HFFc6 (cell line): ENCODE measurements at regions not wholly inside any gene's neighbourhood (a gene's known extent, or its start where the extent isn't known, plus 50 kb on each side); places are given as distances from the start of the nearest gene placed in this dataset.

Experiments used
- DNase-seq: peaks from one replicate; pipeline ENCODE4 v3.0.0-alpha.2; 2018
- H3K27ac Mint-ChIP-seq: 2 replicates; pipeline ENCODE4 v1.8.0; 2020; ENCODE audit warnings: mild to moderate bottlenecking, mixed read lengths
- H3K27me3 Mint-ChIP-seq: 2 replicates; pipeline ENCODE4 v1.8.0; 2021; ENCODE audit warnings: mild to moderate bottlenecking, moderate library complexity, mixed read lengths; ENCODE audit not compliant: insufficient read depth
- H3K36me3 Mint-ChIP-seq: 2 replicates; pipeline ENCODE4 v1.8.0; 2021; ENCODE audit warnings: low read depth, mixed read lengths
- H3K4me1 Mint-ChIP-seq: 2 replicates; pipeline ENCODE4 v1.8.0; 2020; ENCODE audit warnings: low read depth, mixed read lengths
- H3K4me3 Mint-ChIP-seq: 2 replicates; pipeline ENCODE4 v1.8.0; 2020; ENCODE audit warnings: mild to moderate bottlenecking, moderate library complexity, mixed read lengths
- H3K9me3 Mint-ChIP-seq: 2 replicates; pipeline ENCODE4 v1.8.0; 2020; ENCODE audit warnings: mild to moderate bottlenecking, mixed read lengths
- TF ChIP-seq, protein P1 (sequence below): fragments of 200-600 bp; sonication (generic); IDR thresholded peaks from 2 replicates; pipeline ENCODE4 v1.5.0; 2021; ENCODE audit warnings: antibody characterized with exemption, mild to moderate bottlenecking

DNA sequence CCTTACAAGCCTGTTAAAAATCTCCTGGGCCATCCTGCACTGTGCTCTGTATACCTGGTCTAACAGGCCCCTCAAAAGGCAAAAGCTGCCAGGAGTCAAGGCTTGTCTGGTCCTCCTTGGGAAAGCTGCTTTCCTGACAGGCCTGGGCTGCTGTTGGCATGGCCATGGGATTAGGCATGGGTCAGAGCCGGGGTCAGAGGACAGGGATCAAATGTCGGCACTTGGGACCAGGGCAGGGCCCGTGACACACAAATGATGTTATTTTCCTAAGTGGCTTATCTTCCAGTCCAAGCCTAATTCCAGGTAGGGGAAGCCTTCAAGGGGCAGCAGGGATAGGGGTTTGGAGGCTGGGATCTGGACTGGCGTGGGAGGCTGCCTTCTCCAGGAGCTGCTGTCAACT, 191.5 kb upstream of the GPR26 start:
- H3K9me3 Mint-ChIP-seq, result peaks cover 69% of the 10 kb centered on the region

DNA sequence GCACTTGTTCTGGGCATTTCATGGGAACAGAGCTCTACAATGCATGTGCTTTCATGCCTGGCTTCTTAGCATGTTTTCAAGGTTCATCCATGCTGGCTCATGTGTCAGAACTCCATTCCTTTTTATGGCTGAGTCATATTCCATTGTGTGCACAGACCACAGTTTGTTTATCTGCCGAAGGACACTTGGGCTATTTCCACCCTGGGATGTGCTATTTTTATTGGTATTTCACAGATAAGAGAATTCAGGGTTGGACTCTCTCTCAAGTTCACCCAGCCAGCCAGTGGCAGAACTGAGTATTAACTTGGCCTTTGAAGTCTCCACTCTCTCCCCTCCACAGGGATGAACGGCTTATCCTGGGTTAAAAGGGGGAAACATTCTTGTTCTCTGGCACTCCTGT, 190.7 kb upstream of the GPR26 start:
- peaks cover 2% of the 10 kb centered on the region; the same call in 1 of the 2 replicates for H3K36me3 Mint-ChIP-seq
- H3K9me3 Mint-ChIP-seq, result peaks cover 69% of the 10 kb centered on the region

More for the DNA sequence above, 191.5 kb upstream of the GPR26 start:
- Mint-ChIP-seq H3K27me3 (no peaks in the 10 kb centered on the region; the same call in 1 of the 2 replicates), H3K4me1 (no peaks in the 10 kb centered on the region), H3K36me3 (no peaks in the 10 kb centered on the region; the same call in 1 of the 2 replicates), H3K27ac (no peak overlapping the region), H3K4me3 (no peak overlapping the region)
- TF ChIP-seq, protein P1, sequence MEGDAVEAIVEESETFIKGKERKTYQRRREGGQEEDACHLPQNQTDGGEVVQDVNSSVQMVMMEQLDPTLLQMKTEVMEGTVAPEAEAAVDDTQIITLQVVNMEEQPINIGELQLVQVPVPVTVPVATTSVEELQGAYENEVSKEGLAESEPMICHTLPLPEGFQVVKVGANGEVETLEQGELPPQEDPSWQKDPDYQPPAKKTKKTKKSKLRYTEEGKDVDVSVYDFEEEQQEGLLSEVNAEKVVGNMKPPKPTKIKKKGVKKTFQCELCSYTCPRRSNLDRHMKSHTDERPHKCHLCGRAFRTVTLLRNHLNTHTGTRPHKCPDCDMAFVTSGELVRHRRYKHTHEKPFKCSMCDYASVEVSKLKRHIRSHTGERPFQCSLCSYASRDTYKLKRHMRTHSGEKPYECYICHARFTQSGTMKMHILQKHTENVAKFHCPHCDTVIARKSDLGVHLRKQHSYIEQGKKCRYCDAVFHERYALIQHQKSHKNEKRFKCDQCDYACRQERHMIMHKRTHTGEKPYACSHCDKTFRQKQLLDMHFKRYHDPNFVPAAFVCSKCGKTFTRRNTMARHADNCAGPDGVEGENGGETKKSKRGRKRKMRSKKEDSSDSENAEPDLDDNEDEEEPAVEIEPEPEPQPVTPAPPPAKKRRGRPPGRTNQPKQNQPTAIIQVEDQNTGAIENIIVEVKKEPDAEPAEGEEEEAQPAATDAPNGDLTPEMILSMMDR, result no peak
- no peak for DNase-seq

DNA sequence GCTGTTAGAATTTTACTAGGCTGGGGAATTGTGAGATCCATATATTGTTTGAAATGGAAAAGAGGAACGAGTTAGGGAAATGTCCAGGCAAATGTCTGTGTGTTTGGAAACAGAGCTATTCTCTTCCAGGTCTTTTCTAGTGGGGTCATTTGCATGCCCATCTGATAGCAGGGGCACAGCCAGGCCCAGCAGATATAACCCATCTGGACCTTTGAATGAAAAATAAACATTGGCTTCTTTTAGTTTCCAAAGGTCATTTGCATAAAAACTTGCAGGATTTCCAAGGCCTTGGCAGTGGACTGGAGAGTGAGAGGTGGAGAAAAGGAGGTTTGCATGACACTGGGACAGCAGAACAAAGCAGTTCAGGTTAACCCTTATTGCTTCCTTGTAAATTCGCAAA, 188.0 kb upstream of the GPR26 start:
- Mint-ChIP-seq H3K27ac (no peak overlapping the region), H3K4me3 (no peak overlapping the region), H3K9me3 (peaks cover 64% of the 10 kb centered on the region), H3K36me3 (0 out of 2 replicates have a peak, but pooled peaks cover 4% of the 10 kb centered on the region), H3K4me1 (no peaks in the 10 kb centered on the region), H3K27me3 (peaks cover 2% of the 10 kb centered on the region)
- TF ChIP-seq, protein P1, result no peak
- no peak for DNase-seq

More for the DNA sequence above, 190.7 kb upstream of the GPR26 start:
- Mint-ChIP-seq H3K27ac (no peak overlapping the region), H3K4me3 (no peak overlapping the region), H3K4me1 (no peaks in the 10 kb centered on the region), H3K27me3 (no peaks in the 10 kb centered on the region; the same call in 1 of the 2 replicates)
- no peak for DNase-seq
- TF ChIP-seq, protein P1, result no peak

DNA sequence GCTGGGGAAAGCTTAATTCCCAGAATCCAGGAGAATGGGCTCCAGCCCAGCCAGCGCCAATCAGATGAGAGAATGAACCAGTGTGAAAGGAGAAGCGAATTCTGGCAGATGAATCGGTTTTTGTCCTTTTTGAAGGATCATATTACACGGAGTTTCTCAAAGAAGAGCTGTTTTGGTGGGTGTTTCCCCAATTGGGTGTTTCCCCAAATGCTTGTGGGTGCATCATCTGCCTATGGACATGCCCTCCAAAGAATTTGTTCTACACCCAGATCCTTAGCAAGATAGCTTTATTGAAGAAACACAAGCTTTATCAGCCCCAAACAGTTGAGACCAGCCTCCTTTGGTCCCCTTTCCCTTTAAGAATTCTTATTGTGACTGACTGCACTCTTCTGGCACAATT, 186.5 kb upstream of the GPR26 start:
- Mint-ChIP-seq H3K36me3 (0 out of 2 replicates have a peak, but pooled peaks cover 4% of the 10 kb centered on the region), H3K4me1 (no peaks in the 10 kb centered on the region), H3K9me3 (peaks cover 60% of the 10 kb centered on the region), H3K4me3 (no peak overlapping the region), H3K27ac (no peak overlapping the region), H3K27me3 (peaks cover 4% of the 10 kb centered on the region)
- no peak for DNase-seq
- TF ChIP-seq, protein P1, result no peak

DNA sequence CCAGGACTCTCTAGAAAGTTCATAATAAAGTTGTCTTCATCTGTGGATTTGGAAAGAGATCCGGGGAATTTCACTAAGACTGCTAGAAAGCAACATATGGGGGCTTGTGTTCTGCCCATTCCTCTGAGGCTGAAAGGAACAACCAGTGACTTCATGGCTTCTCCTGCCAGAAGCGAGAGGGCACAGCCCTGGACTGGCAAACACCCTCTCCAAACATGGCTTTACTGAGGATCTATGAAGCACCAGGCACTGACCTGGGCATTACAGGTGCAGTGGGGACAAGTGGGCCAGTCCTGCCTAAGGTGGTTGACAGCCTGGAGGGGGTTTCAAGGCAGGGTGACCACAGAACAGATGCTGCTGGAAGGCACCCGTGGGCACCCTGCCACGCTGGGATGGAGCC, 185.8 kb upstream of the GPR26 start:
- Mint-ChIP-seq H3K4me3 (no peak overlapping the region), H3K9me3 (peaks cover 58% of the 10 kb centered on the region), H3K4me1 (no peaks in the 10 kb centered on the region), H3K27ac (no peak overlapping the region), H3K27me3 (peaks cover 4% of the 10 kb centered on the region), H3K36me3 (0 out of 2 replicates have a peak, but pooled peaks cover 4% of the 10 kb centered on the region)
- no peak for DNase-seq
- TF ChIP-seq, protein P1, result no peak

DNA sequence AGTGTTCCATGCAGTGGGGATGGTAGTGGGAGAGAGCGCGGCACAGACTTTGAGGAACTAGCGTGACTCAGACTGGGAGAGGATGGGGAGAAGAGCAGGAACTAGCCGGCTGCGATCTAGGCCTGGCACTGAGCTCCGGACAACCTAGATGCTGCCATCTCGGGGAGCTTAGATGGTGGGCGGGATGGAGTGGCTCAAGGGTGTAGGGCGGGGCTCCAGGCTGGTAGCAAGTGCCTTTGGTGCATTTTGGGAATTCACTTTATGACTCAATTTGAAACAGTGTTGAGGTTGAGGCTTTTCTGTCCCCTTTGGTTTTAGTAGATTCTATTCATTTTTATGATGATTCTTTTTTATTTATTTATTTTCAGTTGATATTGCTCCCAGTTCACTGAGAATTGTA, 185.3 kb upstream of the GPR26 start:
- DNase-seq, result no peak
- H3K27me3 Mint-ChIP-seq, result peaks cover 4% of the 10 kb centered on the region
- H3K27ac Mint-ChIP-seq, result no peak overlapping the region
- TF ChIP-seq, protein P1, result no peak
- H3K9me3 Mint-ChIP-seq, result peaks cover 53% of the 10 kb centered on the region
- no peaks in the 10 kb centered on the region for H3K4me1 Mint-ChIP-seq
- no peak overlapping the region for H3K4me3 Mint-ChIP-seq
- 0 out of 2 replicates have a peak, but pooled peaks cover 4% of the 10 kb centered on the region for H3K36me3 Mint-ChIP-seq
